Hematopoietic multipotent progenitor cell treated with erythropoietin and hydrocortisone succinate and interleukin-3 and kit ligand, for 8 days (in vitro differentiated cells): ENCODE measurements at regions not wholly inside any gene's neighbourhood (a gene's known extent, or its start where the extent isn't known, plus 50 kb on each side); places are given as distances from the start of the nearest gene placed in this dataset.
A peak's percentile ranks its signal among the peaks of the same experiment; 100 is the strongest.
"Not testable (repeated sequence)": the region's sequence is repeated elsewhere in the genome, so short reads cannot be mapped to it uniquely, and the experiment has no call there.

Experiments used
- DNase-seq: peaks from one replicate; pipeline ENCODE4 v3.0.0-alpha.2; 2015

- not testable (repeated sequence) for DNase-seq
These were observed 400.5 kb upstream of the MGMT start for GRCh38 chr10:129066529-129066928.

GRCh38 chr10:129071411-129071810 is 395.6 kb upstream of the MGMT start:
- DNase-seq, result not testable (repeated sequence)

- DNase-seq, result no peak
These were observed 392.1 kb upstream of the MGMT start for GRCh38 chr10:129074939-129075338.

- DNase-seq, result no peak
These were observed 391.5 kb upstream of the MGMT start for GRCh38 chr10:129075508-129075907.

- DNase-seq, result no peak
These were observed 391.1 kb upstream of the MGMT start for GRCh38 chr10:129075927-129076326.

- no peak for DNase-seq
These were observed 388.7 kb upstream of the MGMT start for GRCh38 chr10:129078346-129078745.

GRCh38 chr10:129078746-129079145 is 388.3 kb upstream of the MGMT start:
- DNase-seq, result no peak

- no peak for DNase-seq
These were observed 387.3 kb upstream of the MGMT start for GRCh38 chr10:129079705-129080104.

GRCh38 chr10:129085811-129086210 is 381.2 kb upstream of the MGMT start:
- no peak for DNase-seq

- no peak for DNase-seq
These were observed 377.7 kb upstream of the MGMT start for GRCh38 chr10:129089341-129089740.

- no peak for DNase-seq
These were observed 376.9 kb upstream of the MGMT start for GRCh38 chr10:129090165-129090564.

GRCh38 chr10:129090618-129091366 is 376.2 kb upstream of the MGMT start:
- peak; percentile 18 for DNase-seq

- DNase-seq, result no peak
These were observed 373.4 kb upstream of the MGMT start for GRCh38 chr10:129093641-129094040.

- no peak for DNase-seq
These were observed 372.8 kb upstream of the MGMT start for GRCh38 chr10:129094233-129094632.

- DNase-seq, result no peak
These were observed 372.2 kb upstream of the MGMT start for GRCh38 chr10:129094861-129095260.

GRCh38 chr10:129095680-129096064 is 371.4 kb upstream of the MGMT start:
- no peak for DNase-seq

GRCh38 chr10:129096065-129096984 is 370.7 kb upstream of the MGMT start:
- no peak for DNase-seq

GRCh38 chr10:129097776-129098330 is 369.2 kb upstream of the MGMT start:
- DNase-seq, result no peak

- DNase-seq, result no peak
These were observed 368.5 kb upstream of the MGMT start for GRCh38 chr10:129098517-129098916.

- no peak for DNase-seq
These were observed 367.6 kb upstream of the MGMT start for GRCh38 chr10:129099486-129099885.

- no peak for DNase-seq
These were observed 367.0 kb upstream of the MGMT start for GRCh38 chr10:129099992-129100391.

- DNase-seq, result no peak
These were observed 365.6 kb upstream of the MGMT start for GRCh38 chr10:129101232-129101980.
